Fibroblast of lung (primary cell): ENCODE measurements at regions not wholly inside any gene's neighbourhood (a gene's known extent, or its start where the extent isn't known, plus 50 kb on each side); places are given as distances from the start of the nearest gene placed in this dataset.

Experiments
- CTCF ChIP-seq, 2 donors: IDR thresholded peaks in 1 of 2; conservative IDR thresholded peaks in 1 of 2; 1 replicate in 1 of 2; 2 replicates in 1 of 2; pipeline ENCODE4 v1.5.1; 2011 to 2012; ENCODE audit warnings: low read length in 2 of 2, control low read depth in 1 of 2, inconsistent platforms in 1 of 2, low read depth in 1 of 2, mild to moderate bottlenecking in 1 of 2
- EZH2 ChIP-seq: IDR thresholded peaks from 2 replicates; pipeline ENCODE4 v1.5.1; 2012; ENCODE audit warnings: low read length, control low read depth, mild to moderate bottlenecking; ENCODE audit errors: missing control alignments

- no peak for TF ChIP-seq CTCF (conservative IDR thresholded peaks at IDR 0.05 in 1 of 2, IDR thresholded peaks at IDR 0.05 in 1 of 2; ENCODE audit: low read depth in 1 of 2, low read length in 2 of 2)
- no peak for TF ChIP-seq EZH2
These were observed 598.1 kb upstream of the ACTRT1 start for GRCh38 chrX:128650326-128650725.
